Renal cortex interstitium (tissue), 11 donors: ENCODE measurements at regions not wholly inside any gene's neighbourhood (a gene's known extent, or its start where the extent isn't known, plus 50 kb on each side); places are given as distances from the start of the nearest gene placed in this dataset.
"Not testable (repeated sequence)": the region's sequence is repeated elsewhere in the genome, so short reads cannot be mapped to it uniquely, and the experiment has no call there.

ENCODE experiments used
- DNase-seq, 11 donors: peaks; one replicate each; pipeline ENCODE4 v3.0.0-alpha.2; 2013; ENCODE audit warnings: low read depth in 9 of 11, low spot score in 4 of 11; ENCODE audit errors: extremely low read depth in 1 of 11

GRCh38 chr3:24678421-24678865 lies 183.8 kb upstream of the THRB start:
- DNase-seq = no peak

- DNase-seq = no peak
Observed at GRCh38 chr3:24679429-24679828, 184.8 kb upstream of the THRB start.

GRCh38 chr3:24680214-24680967 lies 185.7 kb upstream of the THRB start:
- peak; percentile 29 to 68 (median 43) for DNase-seq

- DNase-seq = no peak
Observed at GRCh38 chr3:24682141-24682547, 187.5 kb upstream of the THRB start.

GRCh38 chr3:24683090-24683489 lies 188.4 kb upstream of the THRB start:
- DNase-seq = no peak

GRCh38 chr3:24683633-24684384 lies 189.2 kb upstream of the THRB start:
- peak; percentile 3 to 49 (median 29) for DNase-seq

GRCh38 chr3:24684506-24685023 lies 189.9 kb upstream of the THRB start:
- DNase-seq = no peak

- DNase-seq = no peak
Observed at GRCh38 chr3:24686808-24687207, 192.2 kb upstream of the THRB start.

GRCh38 chr3:24687671-24688070 lies 193.0 kb upstream of the THRB start:
- DNase-seq = no peak

- no peak for DNase-seq
Observed at GRCh38 chr3:24688446-24689148, 193.9 kb upstream of the THRB start.

- DNase-seq = no peak
Observed at GRCh38 chr3:24689353-24689752, 194.7 kb upstream of the THRB start.

- no peak for DNase-seq
Observed at GRCh38 chr3:24690777-24691176, 196.1 kb upstream of the THRB start.

- DNase-seq = not testable (repeated sequence)
Observed at GRCh38 chr3:24699078-24699477, 204.4 kb upstream of the THRB start.

GRCh38 chr3:24704496-24704895 lies 209.8 kb upstream of the THRB start:
- no peak for DNase-seq

- no peak for DNase-seq
Observed at GRCh38 chr3:24707936-24708335, 213.3 kb upstream of the THRB start.

GRCh38 chr3:24709956-24710355 lies 215.3 kb upstream of the THRB start:
- no peak for DNase-seq

- DNase-seq = no peak
Observed at GRCh38 chr3:24713516-24713915, 218.9 kb upstream of the THRB start.

- DNase-seq = peak in 2 of 11 donors; percentile 3 to 28
Observed at GRCh38 chr3:24714436-24714835, 219.8 kb upstream of the THRB start.

- no peak for DNase-seq
Observed at GRCh38 chr3:24715171-24715792, 220.6 kb upstream of the THRB start.
